OCI-LY7 (cell line): ENCODE measurements at regions not wholly inside any gene's neighbourhood (a gene's known extent, or its start where the extent isn't known, plus 50 kb on each side); places are given as distances from the start of the nearest gene placed in this dataset.

ENCODE experiments used
- EZH2phosphoT487 ChIP-seq: fragments of 200-600 bp; sonication (generic); IDR thresholded peaks from 2 replicates; pipeline ENCODE4 v1.6.1; 2018; ENCODE audit warnings: low read depth, borderline replicate concordance, mild to moderate bottlenecking, mixed run types, antibody characterized with exemption, low read length, moderate library complexity, mixed read lengths
- TF ChIP-seq, protein P1 (sequence below): fragments of 200-600 bp; sonication (generic); conservative IDR thresholded peaks from 2 replicates; pipeline ENCODE4 v1.5.1; 2014; ENCODE audit warnings: mild to moderate bottlenecking, antibody characterized with exemption, low read length, moderate library complexity, mixed read lengths

- TF ChIP-seq, protein P1, sequence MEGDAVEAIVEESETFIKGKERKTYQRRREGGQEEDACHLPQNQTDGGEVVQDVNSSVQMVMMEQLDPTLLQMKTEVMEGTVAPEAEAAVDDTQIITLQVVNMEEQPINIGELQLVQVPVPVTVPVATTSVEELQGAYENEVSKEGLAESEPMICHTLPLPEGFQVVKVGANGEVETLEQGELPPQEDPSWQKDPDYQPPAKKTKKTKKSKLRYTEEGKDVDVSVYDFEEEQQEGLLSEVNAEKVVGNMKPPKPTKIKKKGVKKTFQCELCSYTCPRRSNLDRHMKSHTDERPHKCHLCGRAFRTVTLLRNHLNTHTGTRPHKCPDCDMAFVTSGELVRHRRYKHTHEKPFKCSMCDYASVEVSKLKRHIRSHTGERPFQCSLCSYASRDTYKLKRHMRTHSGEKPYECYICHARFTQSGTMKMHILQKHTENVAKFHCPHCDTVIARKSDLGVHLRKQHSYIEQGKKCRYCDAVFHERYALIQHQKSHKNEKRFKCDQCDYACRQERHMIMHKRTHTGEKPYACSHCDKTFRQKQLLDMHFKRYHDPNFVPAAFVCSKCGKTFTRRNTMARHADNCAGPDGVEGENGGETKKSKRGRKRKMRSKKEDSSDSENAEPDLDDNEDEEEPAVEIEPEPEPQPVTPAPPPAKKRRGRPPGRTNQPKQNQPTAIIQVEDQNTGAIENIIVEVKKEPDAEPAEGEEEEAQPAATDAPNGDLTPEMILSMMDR, result no peak
- TF ChIP-seq EZH2phosphoT487, result no peak
These were observed 190.9 kb upstream of the BANK1 start for GRCh38 chr4:101599620-101600019.
